ENCODE measurements at regions not wholly inside any gene's neighbourhood (a gene's known extent, or its start where the extent isn't known, plus 50 kb on each side); places are given as distances from the start of the nearest gene placed in this dataset.

DNA sequence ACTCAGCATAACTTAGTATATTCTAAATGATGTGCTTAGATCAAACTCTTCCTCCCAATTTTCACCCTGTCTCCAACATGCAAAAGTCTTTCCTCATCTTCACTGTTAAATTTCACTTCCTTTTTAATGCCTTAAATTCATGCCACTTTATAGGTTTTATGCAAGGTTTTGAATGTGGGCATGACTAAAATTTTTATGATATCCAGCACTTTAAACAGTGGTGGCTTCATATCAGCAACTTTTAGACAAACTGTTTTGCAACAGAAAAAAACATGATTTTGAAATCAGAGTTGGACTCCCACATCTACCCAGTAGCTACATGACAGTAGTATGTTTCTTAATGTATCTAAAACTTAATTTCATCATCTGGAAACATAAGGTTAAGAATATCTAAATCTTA, 84.7 kb upstream of the ZP4 start:
- Histone ChIP-seq H3K9me3 (no peaks in the 10 kb centered on the region), H3K27me3 (no peaks in the 10 kb centered on the region), H3K36me3 (no peaks in the 10 kb centered on the region), H3K27ac (no peak overlapping the region), H3K4me3 (no peak overlapping the region), H3K4me1 (no peaks in the 10 kb centered on the region)
- intact Hi-C loops (cut with DNase I), result no loop called here
- TF ChIP-seq, protein P1, sequence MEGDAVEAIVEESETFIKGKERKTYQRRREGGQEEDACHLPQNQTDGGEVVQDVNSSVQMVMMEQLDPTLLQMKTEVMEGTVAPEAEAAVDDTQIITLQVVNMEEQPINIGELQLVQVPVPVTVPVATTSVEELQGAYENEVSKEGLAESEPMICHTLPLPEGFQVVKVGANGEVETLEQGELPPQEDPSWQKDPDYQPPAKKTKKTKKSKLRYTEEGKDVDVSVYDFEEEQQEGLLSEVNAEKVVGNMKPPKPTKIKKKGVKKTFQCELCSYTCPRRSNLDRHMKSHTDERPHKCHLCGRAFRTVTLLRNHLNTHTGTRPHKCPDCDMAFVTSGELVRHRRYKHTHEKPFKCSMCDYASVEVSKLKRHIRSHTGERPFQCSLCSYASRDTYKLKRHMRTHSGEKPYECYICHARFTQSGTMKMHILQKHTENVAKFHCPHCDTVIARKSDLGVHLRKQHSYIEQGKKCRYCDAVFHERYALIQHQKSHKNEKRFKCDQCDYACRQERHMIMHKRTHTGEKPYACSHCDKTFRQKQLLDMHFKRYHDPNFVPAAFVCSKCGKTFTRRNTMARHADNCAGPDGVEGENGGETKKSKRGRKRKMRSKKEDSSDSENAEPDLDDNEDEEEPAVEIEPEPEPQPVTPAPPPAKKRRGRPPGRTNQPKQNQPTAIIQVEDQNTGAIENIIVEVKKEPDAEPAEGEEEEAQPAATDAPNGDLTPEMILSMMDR (IDR thresholded peaks at IDR 0.05), result no peak
- DNase-seq (no peak), ATAC-seq (no peak)

GRCh38 chr1:237972186-237972585, 81.5 kb upstream of the ZP4 start:
- no peak overlapping the region for H3K4me3 ChIP-seq
- no peak overlapping the region for H3K27ac ChIP-seq
- TF ChIP-seq, protein P1 (IDR thresholded peaks at IDR 0.05), result no peak
- DNase-seq, result no peak
- no peaks in the 10 kb centered on the region for H3K4me1 ChIP-seq
- intact Hi-C loops (cut with DNase I), result no loop called here
- H3K9me3 ChIP-seq, result no peaks in the 10 kb centered on the region
- H3K36me3 ChIP-seq, result no peaks in the 10 kb centered on the region
- no peak for ATAC-seq
- H3K27me3 ChIP-seq, result no peaks in the 10 kb centered on the region

GRCh38 chr1:237962985-237963384, 72.3 kb upstream of the ZP4 start:
- H3K27me3 ChIP-seq, result no peaks in the 10 kb centered on the region
- no peaks in the 10 kb centered on the region for H3K36me3 ChIP-seq
- TF ChIP-seq, protein P1 (IDR thresholded peaks at IDR 0.05), result no peak
- intact Hi-C loops (cut with DNase I), result no loop called here
- ATAC-seq, result no peak
- no peak overlapping the region for H3K27ac ChIP-seq
- no peaks in the 10 kb centered on the region for H3K4me1 ChIP-seq
- no peaks in the 10 kb centered on the region for H3K9me3 ChIP-seq
- H3K4me3 ChIP-seq, result no peak overlapping the region
- DNase-seq, result no peak

- H3K9me3 ChIP-seq, result no peaks in the 10 kb centered on the region
- DNase-seq (no peak), ATAC-seq (no peak)
- no peak overlapping the region for H3K4me3 ChIP-seq
- H3K4me1 ChIP-seq, result no peaks in the 10 kb centered on the region
- H3K27ac ChIP-seq, result no peak overlapping the region
- H3K36me3 ChIP-seq, result no peaks in the 10 kb centered on the region
- no peaks in the 10 kb centered on the region for H3K27me3 ChIP-seq
- intact Hi-C loops (cut with DNase I), result no loop called here
- TF ChIP-seq, protein P1 (IDR thresholded peaks at IDR 0.05), result no peak
Observed at GRCh38 chr1:237961754-237962153, 71.0 kb upstream of the ZP4 start.

DNA sequence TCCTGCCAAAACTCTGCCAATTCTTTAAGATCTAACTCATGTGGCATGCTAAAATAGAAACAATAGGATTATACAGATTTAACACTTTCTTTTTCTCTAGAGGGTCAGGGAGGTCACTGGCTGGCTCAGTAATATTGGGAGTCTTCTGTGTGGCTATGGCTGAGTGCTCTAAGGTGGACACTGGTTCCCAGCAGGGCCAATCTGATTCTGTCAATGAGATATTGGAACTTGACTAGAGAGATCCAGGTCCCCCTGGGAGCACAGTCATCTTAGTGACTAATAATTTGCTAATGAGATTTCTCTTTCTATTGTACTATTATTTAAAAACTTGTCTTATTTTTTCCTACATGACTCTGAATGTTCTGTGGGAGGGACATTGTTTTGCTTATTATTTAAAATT, 69.1 kb upstream of the ZP4 start:
- TF ChIP-seq, protein P1 (IDR thresholded peaks at IDR 0.05), result no peak
- Histone ChIP-seq H3K27ac (no peak overlapping the region), H3K4me1 (no peaks in the 10 kb centered on the region), H3K27me3 (no peaks in the 10 kb centered on the region), H3K4me3 (no peak overlapping the region), H3K36me3 (no peaks in the 10 kb centered on the region), H3K9me3 (no peaks in the 10 kb centered on the region)
- ATAC-seq (no peak), DNase-seq (no peak)
- intact Hi-C loops (cut with DNase I), result no loop called here
